ENCODE measurements at regions not wholly inside any gene's neighbourhood (a gene's known extent, or its start where the extent isn't known, plus 50 kb on each side); places are given as distances from the start of the nearest gene placed in this dataset.

DNA sequence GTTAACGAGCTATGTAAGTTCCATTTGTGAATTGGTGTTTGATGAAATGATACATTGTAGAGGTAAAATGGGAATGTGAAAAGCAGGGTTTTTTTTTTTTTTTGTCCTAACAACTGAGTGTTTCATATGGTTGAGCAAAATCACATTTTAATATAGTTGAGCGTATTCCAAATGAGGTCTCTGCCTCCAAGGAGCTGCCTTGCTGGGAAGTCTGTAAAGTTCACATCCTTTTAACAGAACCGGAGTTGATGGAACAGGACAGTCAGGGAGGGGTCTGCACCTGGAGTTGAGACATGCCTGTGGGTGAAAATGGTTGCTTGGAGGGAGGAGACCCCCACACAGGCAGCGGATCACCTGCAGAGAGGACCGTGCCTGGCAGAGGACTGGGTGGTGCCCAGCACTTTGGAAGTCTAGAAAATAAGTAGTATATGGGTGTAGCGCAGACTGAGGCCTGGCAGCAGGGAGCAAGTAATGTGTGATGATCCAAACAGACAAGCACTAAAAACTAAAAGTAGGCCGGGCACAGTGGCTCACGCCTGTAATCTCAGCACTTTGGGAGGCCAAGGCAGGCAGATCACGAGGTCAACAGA lies 75.2 kb upstream of the UBAC2 start:
- DNase-seq: no peak

DNA sequence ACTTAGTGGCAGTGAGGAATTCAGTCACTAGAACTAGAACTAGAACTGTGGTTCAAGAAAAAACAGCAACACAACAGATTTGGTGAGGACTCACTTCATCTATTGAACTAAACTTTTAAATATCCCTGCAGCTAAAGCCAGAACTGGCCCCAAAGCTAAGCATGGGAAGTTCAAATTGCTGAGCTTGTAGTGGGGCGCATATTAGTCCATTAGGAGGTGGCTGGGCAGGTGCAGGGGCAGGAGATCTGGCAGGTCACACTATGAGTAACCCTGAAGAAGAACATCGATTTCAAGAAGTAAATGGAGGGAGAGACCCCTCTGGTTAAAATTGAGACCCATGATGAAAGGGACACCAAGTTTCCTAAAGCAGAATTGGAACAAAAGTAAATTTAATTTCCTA lies 73.8 kb upstream of the UBAC2 start:
- no peak for DNase-seq

DNA sequence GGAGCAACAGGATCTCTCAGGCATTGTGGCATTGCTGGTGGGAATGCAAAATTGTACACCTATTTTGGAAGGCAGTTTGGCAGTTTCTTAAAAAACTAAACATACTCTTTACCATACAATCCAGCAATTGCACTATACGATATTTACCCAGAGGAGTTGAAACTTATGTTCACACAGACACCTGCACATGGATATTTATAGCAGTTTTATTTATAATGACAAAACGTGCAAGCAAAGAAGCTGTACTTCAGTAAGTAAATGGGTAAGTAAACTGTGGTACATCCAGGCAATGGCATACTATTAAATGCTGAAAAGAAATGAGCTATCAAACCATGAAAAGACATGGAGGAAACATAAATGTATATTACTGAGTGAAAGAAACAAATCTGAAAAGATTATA lies 71.6 kb upstream of the UBAC2 start:
- no peak for DNase-seq

DNA sequence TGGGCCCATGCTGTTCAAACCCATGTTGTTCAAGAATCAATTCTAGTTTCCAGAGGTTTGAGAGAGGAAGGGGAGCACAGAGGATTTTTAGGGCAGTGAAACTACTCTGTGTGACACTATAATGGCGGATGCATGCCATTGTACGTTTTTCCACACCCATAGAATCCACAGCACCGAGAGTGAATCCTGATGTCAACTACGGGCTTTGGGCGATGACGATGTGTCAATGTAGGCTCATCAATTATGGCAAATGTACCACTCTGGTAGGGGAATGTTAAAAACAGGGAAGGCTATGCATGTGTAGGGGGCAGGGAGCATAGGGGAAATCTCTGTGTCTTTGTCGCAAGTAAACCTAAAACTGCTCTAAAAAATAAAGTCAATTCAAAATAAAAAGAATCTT lies 70.7 kb upstream of the UBAC2 start:
- DNase-seq: no peak

- no peak for DNase-seq
These were observed 69.2 kb upstream of the UBAC2 start for GRCh38 chr13:99131410-99131809.

GRCh38 chr13:99132295-99132835 lies 68.3 kb upstream of the UBAC2 start:
- DNase-seq: no peak

DNA sequence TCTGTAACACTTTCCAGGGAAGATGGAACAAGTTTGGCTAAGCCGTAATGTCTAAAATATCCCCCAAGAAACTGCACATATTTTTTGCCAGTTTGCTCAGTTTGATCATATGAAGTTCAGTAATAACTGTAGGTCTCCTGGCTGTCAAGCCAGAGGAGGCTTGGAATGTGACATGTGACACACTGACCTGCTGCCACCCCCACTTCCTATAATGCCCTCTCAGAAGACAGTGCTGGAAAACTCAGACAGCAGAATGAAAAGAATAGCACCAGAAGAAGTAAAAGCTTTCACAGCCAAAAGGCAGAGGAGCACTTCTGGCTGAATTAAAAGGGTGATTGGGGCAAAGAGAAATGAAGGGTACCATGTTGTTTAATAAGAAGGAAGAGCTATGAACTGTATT lies 67.4 kb upstream of the UBAC2 start:
- no peak for DNase-seq

DNA sequence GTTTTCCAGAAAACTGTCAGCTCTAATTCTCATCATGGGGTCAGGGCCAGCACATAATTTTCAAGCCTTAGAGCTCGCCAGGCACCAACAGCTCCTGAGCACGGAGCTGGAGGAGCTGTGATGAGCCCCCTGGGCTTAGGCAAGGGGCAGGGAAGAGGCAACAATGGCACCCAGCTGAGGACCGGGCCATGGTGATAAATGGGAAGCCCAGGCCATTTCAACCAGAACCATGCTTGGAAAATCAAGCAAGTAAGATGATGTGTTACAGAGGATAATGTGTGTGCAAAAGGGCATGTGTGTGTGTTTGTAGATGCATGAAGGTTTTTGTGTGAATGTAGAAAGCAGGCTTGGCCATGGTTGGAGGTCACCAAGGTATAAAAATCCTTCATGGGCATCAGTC lies 66.8 kb upstream of the UBAC2 start:
- DNase-seq: no peak

DNA sequence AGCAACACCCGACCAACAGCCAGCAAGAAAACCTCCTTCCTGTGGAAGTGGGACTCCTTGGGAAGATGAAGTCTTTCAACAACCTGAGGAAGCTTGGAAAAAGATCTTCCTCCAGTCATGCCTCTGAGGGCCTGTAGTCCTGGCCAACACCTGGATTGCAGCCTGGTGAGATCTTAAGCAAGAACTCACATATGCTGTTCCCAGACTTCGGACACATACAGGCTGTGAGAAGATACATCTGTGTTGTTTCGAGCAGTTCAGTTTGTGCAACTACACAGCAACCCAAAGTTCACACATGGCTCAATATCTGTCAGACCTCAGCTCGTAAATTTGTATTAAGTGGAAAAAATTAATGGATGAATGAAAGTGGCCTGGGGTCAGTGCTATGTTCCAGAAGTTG lies 65.1 kb upstream of the UBAC2 start:
- DNase-seq: no peak

DNA sequence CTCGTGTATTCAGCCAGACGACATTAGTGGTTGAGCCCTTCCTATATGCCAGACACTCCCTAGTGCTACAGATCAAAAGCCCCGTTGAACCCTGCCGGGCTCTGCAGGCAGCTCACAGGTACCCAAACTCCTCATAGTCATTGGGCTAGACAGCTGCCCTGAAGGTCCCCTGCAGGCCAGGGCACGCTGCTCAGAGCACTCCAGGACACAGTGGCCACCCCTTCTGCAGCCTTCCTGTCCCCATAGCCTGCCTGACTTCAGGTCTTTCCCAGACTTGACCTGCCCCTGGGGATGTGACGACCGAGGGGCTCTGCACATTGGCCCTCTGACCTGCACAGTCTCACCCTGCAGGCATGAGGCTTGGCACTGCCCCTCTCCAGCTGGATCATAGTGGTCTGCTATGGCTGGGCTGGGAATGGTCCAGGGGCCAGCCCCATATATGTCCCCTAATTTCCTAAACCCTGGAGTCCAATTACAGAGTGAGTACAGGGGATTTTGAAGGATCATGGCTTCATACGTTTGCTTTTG lies 64.2 kb upstream of the UBAC2 start:
- no peak for DNase-seq

DNA sequence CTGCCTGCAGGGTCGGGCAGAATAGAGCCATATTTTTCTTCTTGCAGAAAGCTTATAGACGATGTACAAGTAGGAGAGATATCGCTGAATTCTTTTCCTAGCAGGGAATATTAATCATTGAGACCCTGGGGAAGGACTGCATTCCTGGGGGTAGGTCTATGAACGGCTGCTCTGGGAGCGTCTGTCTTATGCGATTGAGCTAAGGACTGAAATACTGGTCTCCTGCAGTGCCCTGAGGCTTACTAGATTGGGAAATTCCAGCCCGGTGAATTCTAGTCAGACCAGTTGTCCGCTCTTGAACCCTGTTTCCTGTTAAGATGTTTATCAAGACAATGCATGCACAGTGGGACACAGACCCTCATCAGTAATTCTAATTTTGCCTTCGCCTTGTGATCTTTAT lies 59.8 kb upstream of the UBAC2 start:
- no peak for DNase-seq

DNA sequence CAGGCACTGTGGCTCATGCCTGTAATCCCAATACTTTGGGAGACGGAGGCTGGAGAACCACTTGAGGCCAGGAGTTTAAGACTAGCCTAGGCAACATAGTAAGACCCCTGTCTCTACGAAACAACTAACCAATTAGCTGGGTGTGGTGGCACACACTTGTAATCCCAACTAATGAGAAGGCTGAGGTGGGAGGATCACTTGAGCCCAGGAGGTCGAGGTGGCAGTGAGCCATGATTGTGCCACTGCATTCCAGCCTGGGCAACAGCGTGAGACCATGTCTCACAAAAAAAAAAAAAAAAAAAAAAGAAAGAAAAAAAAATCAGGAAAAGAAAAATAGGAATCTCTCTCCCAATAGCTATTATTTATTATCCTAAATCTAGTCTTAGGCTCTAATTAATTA lies 56.8 kb upstream of the UBAC2 start:
- no peak for DNase-seq

GRCh38 chr13:99144306-99144705 lies 56.3 kb upstream of the UBAC2 start:
- DNase-seq: no peak

DNA sequence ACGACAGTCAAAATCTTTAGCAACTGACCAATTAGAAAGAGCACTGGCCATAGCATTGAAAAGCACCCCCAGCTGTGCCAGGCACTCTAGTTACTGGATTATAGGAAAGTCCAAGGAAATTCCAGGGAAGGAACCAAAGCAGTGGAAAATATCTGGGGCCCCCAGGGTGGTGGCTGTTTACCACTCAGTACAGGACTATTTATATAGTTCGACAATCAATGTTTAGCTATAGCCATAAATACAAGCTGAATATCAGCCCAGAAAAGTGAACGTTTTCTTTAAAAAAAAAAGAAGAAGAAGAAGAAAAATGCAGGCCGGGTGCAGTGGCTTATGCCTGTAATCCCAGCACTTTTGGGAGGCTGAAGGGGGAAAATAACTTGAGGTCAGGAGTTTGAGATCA lies 55.2 kb upstream of the UBAC2 start:
- no peak for DNase-seq

DNA sequence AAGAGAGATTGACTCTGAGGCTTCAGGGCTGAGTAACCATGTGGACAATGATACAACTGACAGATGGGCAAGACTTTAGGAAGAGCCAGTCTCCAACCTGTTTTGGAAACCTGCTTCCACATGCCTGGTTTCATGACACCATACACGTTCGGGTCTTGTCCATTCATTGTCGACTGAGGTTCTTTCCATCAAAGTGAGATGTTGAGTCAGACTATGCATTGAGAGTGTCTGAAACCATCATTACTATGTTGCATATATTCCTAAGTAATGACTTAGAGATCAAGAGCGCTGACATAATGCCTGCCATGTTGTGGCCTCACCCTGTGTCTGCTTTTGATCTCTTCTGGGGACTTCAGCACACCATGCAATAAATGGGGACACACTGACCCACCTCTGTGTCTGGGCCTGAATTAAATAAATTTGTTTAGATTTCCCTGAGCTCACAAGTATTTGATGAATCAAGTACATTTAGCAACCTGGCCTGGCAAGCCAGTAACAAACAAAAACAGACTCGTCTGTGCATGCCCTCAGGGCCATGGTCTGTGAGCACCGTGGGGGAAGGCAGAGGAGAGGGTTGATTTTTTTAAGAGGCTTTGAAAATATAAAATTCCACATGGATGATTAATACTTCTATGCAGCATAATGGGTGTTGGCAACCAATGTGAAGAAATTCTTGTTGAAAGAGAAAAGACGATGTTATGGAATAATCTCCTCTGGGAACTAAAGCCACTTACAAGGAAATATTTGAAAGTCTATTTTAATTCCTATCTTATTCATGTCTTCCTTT lies 49.9 kb upstream of the UBAC2 start:
- DNase-seq: no peak
